Activated CD4-positive, alpha-beta T cell treated with anti-CD3 and anti-CD28 coated beads, Interleukin-2, Interleukin-6, amounts not matched to agents 100 ng/mL and 50 ng/mL, durations not matched to agents 16 hours and 8 hours (primary cell): ENCODE measurements at regions not wholly inside any gene's neighbourhood (a gene's known extent, or its start where the extent isn't known, plus 50 kb on each side); places are given as distances from the start of the nearest gene placed in this dataset.

ENCODE experiments used
- DNase-seq: peaks from one replicate; pipeline ENCODE4 v3.0.0-alpha.2; 2020

- DNase-seq: peak; percentile 2
Measured at GRCh38 chr22:34847072-34847471, 218.9 kb upstream of the ISX start.

- no peak for DNase-seq
Measured at GRCh38 chr22:34849965-34850364, 216.0 kb upstream of the ISX start.

GRCh38 chr22:34851918-34852662, 213.9 kb upstream of the ISX start:
- DNase-seq: no peak

GRCh38 chr22:34855471-34855870, 210.5 kb upstream of the ISX start:
- DNase-seq: no peak

GRCh38 chr22:34858066-34858465, 207.9 kb upstream of the ISX start:
- DNase-seq: no peak

GRCh38 chr22:34861787-34862186, 204.2 kb upstream of the ISX start:
- DNase-seq: no peak

- no peak for DNase-seq
Measured at GRCh38 chr22:34866081-34866480, 199.9 kb upstream of the ISX start.

GRCh38 chr22:34866495-34867131, 199.3 kb upstream of the ISX start:
- DNase-seq: no peak

- no peak for DNase-seq
Measured at GRCh38 chr22:34877506-34877905, 188.5 kb upstream of the ISX start.

- DNase-seq: no peak
Measured at GRCh38 chr22:34878171-34878570, 187.8 kb upstream of the ISX start.

- no peak for DNase-seq
Measured at GRCh38 chr22:34879001-34879400, 187.0 kb upstream of the ISX start.

GRCh38 chr22:34880662-34881061, 185.3 kb upstream of the ISX start:
- DNase-seq: no peak

GRCh38 chr22:34881453-34881852, 184.5 kb upstream of the ISX start:
- DNase-seq: no peak

GRCh38 chr22:34885852-34886251, 180.1 kb upstream of the ISX start:
- DNase-seq: no peak

GRCh38 chr22:34886391-34886790, 179.6 kb upstream of the ISX start:
- DNase-seq: no peak

- DNase-seq: no peak
Measured at GRCh38 chr22:34886812-34887211, 179.1 kb upstream of the ISX start.

GRCh38 chr22:34897126-34897525, 168.8 kb upstream of the ISX start:
- DNase-seq: no peak

- DNase-seq: no peak
Measured at GRCh38 chr22:34902335-34902734, 163.6 kb upstream of the ISX start.

GRCh38 chr22:34903416-34903815, 162.5 kb upstream of the ISX start:
- DNase-seq: no peak

GRCh38 chr22:34904486-34904885, 161.5 kb upstream of the ISX start:
- no peak for DNase-seq

- DNase-seq: no peak
Measured at GRCh38 chr22:34913826-34914225, 152.1 kb upstream of the ISX start.

GRCh38 chr22:34914846-34915245, 151.1 kb upstream of the ISX start:
- no peak for DNase-seq

GRCh38 chr22:34917239-34917638, 148.7 kb upstream of the ISX start:
- no peak for DNase-seq

GRCh38 chr22:34931026-34931425, 134.9 kb upstream of the ISX start:
- no peak for DNase-seq

- no peak for DNase-seq
Measured at GRCh38 chr22:34934261-34934660, 131.7 kb upstream of the ISX start.
